OCI-LY3 (cell line): ENCODE measurements at regions not wholly inside any gene's neighbourhood (a gene's known extent, or its start where the extent isn't known, plus 50 kb on each side); places are given as distances from the start of the nearest gene placed in this dataset.

Source experiments
- EZH2phosphoT487 ChIP-seq: fragments of 200-600 bp; shearing (Covaris generic); IDR thresholded peaks from 2 replicates; pipeline ENCODE4 v1.6.1; 2018; ENCODE audit warnings: antibody characterized with exemption, mixed run types, low read depth
- TF ChIP-seq, protein P1 (sequence below): fragments of 200-600, 300-600 bp; sonication (generic); IDR thresholded peaks from 2 replicates; pipeline ENCODE4 v1.5.1; 2014; ENCODE audit warnings: antibody characterized with exemption, low read length, low read depth

DNA sequence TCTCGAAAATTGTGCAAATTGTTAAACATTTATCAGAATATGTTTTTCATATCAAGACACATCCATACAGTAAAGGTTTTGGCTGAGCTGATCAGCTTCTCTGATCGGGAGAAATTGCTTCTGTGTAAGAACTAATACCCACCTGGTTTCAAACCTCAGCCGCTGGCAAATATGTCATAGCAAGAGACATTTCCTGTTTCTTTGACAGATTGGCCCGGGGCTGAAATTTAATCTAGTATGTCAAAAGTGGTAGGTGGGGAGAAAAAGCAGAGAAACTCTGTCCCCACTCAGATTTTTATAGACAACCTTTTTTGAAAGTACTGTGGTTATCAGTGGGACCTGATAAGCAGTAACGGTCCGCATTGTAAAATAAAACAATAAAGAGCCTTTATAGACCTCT, 88.8 kb upstream of the SLC24A5 start:
- TF ChIP-seq, protein P1, sequence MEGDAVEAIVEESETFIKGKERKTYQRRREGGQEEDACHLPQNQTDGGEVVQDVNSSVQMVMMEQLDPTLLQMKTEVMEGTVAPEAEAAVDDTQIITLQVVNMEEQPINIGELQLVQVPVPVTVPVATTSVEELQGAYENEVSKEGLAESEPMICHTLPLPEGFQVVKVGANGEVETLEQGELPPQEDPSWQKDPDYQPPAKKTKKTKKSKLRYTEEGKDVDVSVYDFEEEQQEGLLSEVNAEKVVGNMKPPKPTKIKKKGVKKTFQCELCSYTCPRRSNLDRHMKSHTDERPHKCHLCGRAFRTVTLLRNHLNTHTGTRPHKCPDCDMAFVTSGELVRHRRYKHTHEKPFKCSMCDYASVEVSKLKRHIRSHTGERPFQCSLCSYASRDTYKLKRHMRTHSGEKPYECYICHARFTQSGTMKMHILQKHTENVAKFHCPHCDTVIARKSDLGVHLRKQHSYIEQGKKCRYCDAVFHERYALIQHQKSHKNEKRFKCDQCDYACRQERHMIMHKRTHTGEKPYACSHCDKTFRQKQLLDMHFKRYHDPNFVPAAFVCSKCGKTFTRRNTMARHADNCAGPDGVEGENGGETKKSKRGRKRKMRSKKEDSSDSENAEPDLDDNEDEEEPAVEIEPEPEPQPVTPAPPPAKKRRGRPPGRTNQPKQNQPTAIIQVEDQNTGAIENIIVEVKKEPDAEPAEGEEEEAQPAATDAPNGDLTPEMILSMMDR: no peak
- no peak for TF ChIP-seq EZH2phosphoT487
